ENCODE measurements at regions not wholly inside any gene's neighbourhood (a gene's known extent, or its start where the extent isn't known, plus 50 kb on each side); places are given as distances from the start of the nearest gene placed in this dataset.

DNA sequence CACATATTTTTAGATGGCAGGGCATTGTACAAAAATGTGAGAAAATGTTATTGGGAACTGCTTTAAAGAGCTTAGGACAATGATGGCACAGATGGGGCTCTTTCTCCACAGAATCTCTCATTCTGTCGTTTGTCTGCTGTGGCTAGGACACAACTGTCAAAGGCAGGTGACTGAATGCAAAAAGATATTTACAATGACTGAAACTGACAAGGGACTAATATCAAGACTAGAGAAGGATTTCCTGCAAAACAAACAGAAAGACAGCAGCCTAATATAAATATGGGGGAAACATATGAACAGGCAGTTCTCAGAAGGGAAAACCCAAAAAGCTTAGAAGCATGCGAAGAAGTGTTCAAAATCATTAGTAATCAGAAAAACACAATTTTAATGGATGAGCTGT is 177.5 kb upstream of the AFF2 start:
- H3K27ac Mint-ChIP-seq (ENCODE audit: low read depth, unreplicated experiment): no peak overlapping the region
- DNase-seq (ENCODE audit: unreplicated experiment): no peak
- H3K9me3 Mint-ChIP-seq (ENCODE audit: unreplicated experiment): peaks cover 19% of the 10 kb centered on the region
- BruUV-seq (replicated peaks): no TSS peak
- ChIA-PET POLR2A (no interaction called here), CTCF (no interaction called here)
- no peaks in the 10 kb centered on the region for H3K4me1 Mint-ChIP-seq (ENCODE audit: insufficient read depth, unreplicated experiment)
- intact Hi-C loops (cut with micrococcal nuclease): no loop called here
- H3K36me3 Mint-ChIP-seq (ENCODE audit: insufficient read depth, unreplicated experiment): no peaks in the 10 kb centered on the region
- TF ChIP-seq, protein P1, sequence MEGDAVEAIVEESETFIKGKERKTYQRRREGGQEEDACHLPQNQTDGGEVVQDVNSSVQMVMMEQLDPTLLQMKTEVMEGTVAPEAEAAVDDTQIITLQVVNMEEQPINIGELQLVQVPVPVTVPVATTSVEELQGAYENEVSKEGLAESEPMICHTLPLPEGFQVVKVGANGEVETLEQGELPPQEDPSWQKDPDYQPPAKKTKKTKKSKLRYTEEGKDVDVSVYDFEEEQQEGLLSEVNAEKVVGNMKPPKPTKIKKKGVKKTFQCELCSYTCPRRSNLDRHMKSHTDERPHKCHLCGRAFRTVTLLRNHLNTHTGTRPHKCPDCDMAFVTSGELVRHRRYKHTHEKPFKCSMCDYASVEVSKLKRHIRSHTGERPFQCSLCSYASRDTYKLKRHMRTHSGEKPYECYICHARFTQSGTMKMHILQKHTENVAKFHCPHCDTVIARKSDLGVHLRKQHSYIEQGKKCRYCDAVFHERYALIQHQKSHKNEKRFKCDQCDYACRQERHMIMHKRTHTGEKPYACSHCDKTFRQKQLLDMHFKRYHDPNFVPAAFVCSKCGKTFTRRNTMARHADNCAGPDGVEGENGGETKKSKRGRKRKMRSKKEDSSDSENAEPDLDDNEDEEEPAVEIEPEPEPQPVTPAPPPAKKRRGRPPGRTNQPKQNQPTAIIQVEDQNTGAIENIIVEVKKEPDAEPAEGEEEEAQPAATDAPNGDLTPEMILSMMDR (IDR thresholded peaks at IDR 0.05; ENCODE audit: unreplicated experiment): no peak
- no peak overlapping the region for H3K4me3 Mint-ChIP-seq (ENCODE audit: unreplicated experiment)
- H3K27me3 Mint-ChIP-seq (ENCODE audit: insufficient read depth, unreplicated experiment): no peaks in the 10 kb centered on the region

- peaks cover 23% of the 10 kb centered on the region for H3K9me3 Mint-ChIP-seq (ENCODE audit: unreplicated experiment)
- no peaks in the 10 kb centered on the region for H3K27me3 Mint-ChIP-seq (ENCODE audit: insufficient read depth, unreplicated experiment)
- ChIA-PET CTCF (interaction anchor here (0.7 kb wide), 1 partner anchor 200 kb away, joined by 3 read pairs; no protein-coding TSS in a partner anchor), POLR2A (no interaction called here)
- DNase-seq (ENCODE audit: unreplicated experiment): no peak
- TF ChIP-seq, protein P1 (IDR thresholded peaks at IDR 0.05; ENCODE audit: unreplicated experiment): no peak
- H3K4me1 Mint-ChIP-seq (ENCODE audit: insufficient read depth, unreplicated experiment): no peaks in the 10 kb centered on the region
- H3K4me3 Mint-ChIP-seq (ENCODE audit: unreplicated experiment): no peak overlapping the region
- H3K27ac Mint-ChIP-seq (ENCODE audit: low read depth, unreplicated experiment): no peak overlapping the region
- BruUV-seq (replicated peaks): no TSS peak
- H3K36me3 Mint-ChIP-seq (ENCODE audit: insufficient read depth, unreplicated experiment): no peaks in the 10 kb centered on the region
- intact Hi-C loops (cut with micrococcal nuclease): no loop called here
These were observed 166.4 kb upstream of the AFF2 start for GRCh38 chrX:148333989-148334388.

- no peaks in the 10 kb centered on the region for H3K36me3 Mint-ChIP-seq (ENCODE audit: insufficient read depth, unreplicated experiment)
- H3K9me3 Mint-ChIP-seq (ENCODE audit: unreplicated experiment): peaks cover 39% of the 10 kb centered on the region
- H3K27ac Mint-ChIP-seq (ENCODE audit: low read depth, unreplicated experiment): no peak overlapping the region
- no peaks in the 10 kb centered on the region for H3K27me3 Mint-ChIP-seq (ENCODE audit: insufficient read depth, unreplicated experiment)
- no peaks in the 10 kb centered on the region for H3K4me1 Mint-ChIP-seq (ENCODE audit: insufficient read depth, unreplicated experiment)
- intact Hi-C loops (cut with micrococcal nuclease): no loop called here
- H3K4me3 Mint-ChIP-seq (ENCODE audit: unreplicated experiment): no peak overlapping the region
- no peak for DNase-seq (ENCODE audit: unreplicated experiment)
- TF ChIP-seq, protein P1 (IDR thresholded peaks at IDR 0.05; ENCODE audit: unreplicated experiment): no peak
- ChIA-PET POLR2A (no interaction called here), CTCF (no interaction called here)
- no TSS peak for BruUV-seq (replicated peaks)
These were observed 162.5 kb upstream of the AFF2 start for GRCh38 chrX:148337873-148338272.

DNA sequence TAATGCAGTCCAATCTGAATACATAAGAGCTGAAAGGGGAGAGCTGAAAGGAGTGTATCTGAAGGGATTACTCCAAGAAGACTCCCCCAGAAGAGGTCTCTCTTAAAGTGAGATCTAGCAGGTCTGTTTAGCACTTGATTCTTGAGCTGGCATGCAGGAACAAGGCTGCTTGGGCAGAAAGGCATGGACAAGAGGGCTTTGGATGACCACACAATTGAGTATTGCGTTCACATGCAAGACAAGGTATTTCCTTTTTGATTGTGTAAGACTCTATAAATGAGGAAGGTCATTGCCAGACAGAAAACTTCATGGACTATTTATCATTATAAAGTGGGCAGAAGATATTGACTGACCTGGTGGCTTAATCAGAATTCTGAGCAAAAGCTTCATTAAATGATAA is 145.5 kb upstream of the AFF2 start:
- ChIA-PET POLR2A (no interaction called here), CTCF (no interaction called here)
- no peak overlapping the region for H3K4me3 Mint-ChIP-seq (ENCODE audit: unreplicated experiment)
- H3K9me3 Mint-ChIP-seq (ENCODE audit: unreplicated experiment): peaks cover 28% of the 10 kb centered on the region
- DNase-seq (ENCODE audit: unreplicated experiment): peak; percentile 1
- no peaks in the 10 kb centered on the region for H3K4me1 Mint-ChIP-seq (ENCODE audit: insufficient read depth, unreplicated experiment)
- no peaks in the 10 kb centered on the region for H3K27me3 Mint-ChIP-seq (ENCODE audit: insufficient read depth, unreplicated experiment)
- H3K36me3 Mint-ChIP-seq (ENCODE audit: insufficient read depth, unreplicated experiment): peaks cover under 1% of the 10 kb centered on the region
- intact Hi-C loops (cut with micrococcal nuclease): no loop called here
- TF ChIP-seq, protein P1 (IDR thresholded peaks at IDR 0.05; ENCODE audit: unreplicated experiment): no peak
- H3K27ac Mint-ChIP-seq (ENCODE audit: low read depth, unreplicated experiment): no peak overlapping the region
- BruUV-seq (replicated peaks): no TSS peak

Data from MCF 10A (cell line).